Hepatic stellate cell (primary cell): ENCODE measurements at regions not wholly inside any gene's neighbourhood (a gene's known extent, or its start where the extent isn't known, plus 50 kb on each side); places are given as distances from the start of the nearest gene placed in this dataset.
A peak's percentile ranks its signal among the peaks of the same experiment; 100 is the strongest.
"Not testable (repeated sequence)": the region's sequence is repeated elsewhere in the genome, so short reads cannot be mapped to it uniquely, and the experiment has no call there.

Experiments used
- DNase-seq: peaks from one replicate; pipeline ENCODE4 v3.0.0; 2011; ENCODE audit warnings: low spot score

GRCh38 chr6:81465859-81466258 lies 286.6 kb downstream of the TENT5A start:
- no peak for DNase-seq

GRCh38 chr6:81456416-81456815 lies 296.1 kb downstream of the TENT5A start:
- DNase-seq = no peak

- DNase-seq = no peak
These were observed 296.8 kb downstream of the TENT5A start for GRCh38 chr6:81455641-81456040.

- DNase-seq = peak; percentile 29
These were observed 300.7 kb downstream of the TENT5A start for GRCh38 chr6:81451787-81452186.

- peak; percentile 6 for DNase-seq
These were observed 302.3 kb downstream of the TENT5A start for GRCh38 chr6:81450180-81450579.

- DNase-seq = no peak
These were observed 306.0 kb downstream of the TENT5A start for GRCh38 chr6:81446509-81446908.

GRCh38 chr6:81439417-81439816 lies 313.1 kb downstream of the TENT5A start:
- no peak for DNase-seq

- no peak for DNase-seq
These were observed 315.5 kb downstream of the TENT5A start for GRCh38 chr6:81436990-81437389.

- no peak for DNase-seq
These were observed 339.2 kb downstream of the TENT5A start for GRCh38 chr6:81413306-81413705.

- peak; percentile 17 for DNase-seq
These were observed 350.4 kb downstream of the TENT5A start for GRCh38 chr6:81401970-81402690.

- no peak for DNase-seq
These were observed 355.6 kb downstream of the TENT5A start for GRCh38 chr6:81396916-81397315.

- no peak for DNase-seq
These were observed 365.3 kb downstream of the TENT5A start for GRCh38 chr6:81387163-81387562.

GRCh38 chr6:81384921-81385320 lies 367.6 kb downstream of the TENT5A start:
- no peak for DNase-seq

GRCh38 chr6:81383472-81383871 lies 369.0 kb downstream of the TENT5A start:
- DNase-seq = no peak

GRCh38 chr6:81382852-81383251 lies 369.6 kb downstream of the TENT5A start:
- no peak for DNase-seq

- DNase-seq = no peak
These were observed 371.0 kb downstream of the TENT5A start for GRCh38 chr6:81381382-81381916.

- no peak for DNase-seq
These were observed 371.7 kb downstream of the TENT5A start for GRCh38 chr6:81380718-81381338.

GRCh38 chr6:81376745-81377144 lies 375.7 kb downstream of the TENT5A start:
- no peak for DNase-seq

GRCh38 chr6:81373414-81373813 lies 379.1 kb downstream of the TENT5A start:
- no peak for DNase-seq

GRCh38 chr6:81371930-81372329 lies 380.6 kb downstream of the TENT5A start:
- DNase-seq = no peak

GRCh38 chr6:81366972-81367371 lies 385.5 kb downstream of the TENT5A start:
- no peak for DNase-seq

- no peak for DNase-seq
These were observed 390.2 kb downstream of the TENT5A start for GRCh38 chr6:81362246-81362645.

GRCh38 chr6:81353262-81353661 lies 399.2 kb downstream of the TENT5A start:
- no peak for DNase-seq

- not testable (repeated sequence) for DNase-seq
These were observed 408.5 kb downstream of the TENT5A start for GRCh38 chr6:81344026-81344425.
